Liver (tissue), 3 donors: ENCODE measurements at regions not wholly inside any gene's neighbourhood (a gene's known extent, or its start where the extent isn't known, plus 50 kb on each side); places are given as distances from the start of the nearest gene placed in this dataset.

Experiments used
- CTCF ChIP-seq: fragments of 150-350 bp; IDR thresholded peaks from 2 replicates; pipeline ENCODE4 v1.5.1; 2017; ENCODE audit warnings: improper control_type of control experiment, low read depth, low read length; ENCODE audit not compliant: missing input control
- EGR1 ChIP-seq, 2 donors: IDR thresholded peaks; 2 replicates each; pipeline ENCODE4 v1.6.1; 2016 to 2018; ENCODE audit warnings: antibody characterized with exemption in 2 of 2, low read depth in 2 of 2
- FOXA1 ChIP-seq: IDR thresholded peaks from 2 replicates; pipeline ENCODE4 v1.6.1; 2016; ENCODE audit warnings: antibody characterized with exemption
- GABPA ChIP-seq, 2 donors: IDR thresholded peaks in 1 of 2; conservative IDR thresholded peaks in 1 of 2; 2 replicates each; pipeline ENCODE4 v1.6.1; 2016; ENCODE audit warnings: antibody characterized with exemption in 2 of 2, mild to moderate bottlenecking in 1 of 2, moderate library complexity in 1 of 2
- JUND ChIP-seq, 2 donors: IDR thresholded peaks; 2 replicates each; pipeline ENCODE4 v1.6.1; 2016; ENCODE audit warnings: antibody characterized with exemption in 2 of 2
- MAX ChIP-seq: IDR thresholded peaks from 2 replicates; pipeline ENCODE4 v1.6.1; 2016; ENCODE audit warnings: antibody characterized with exemption
- YY1 ChIP-seq: IDR thresholded peaks from 2 replicates; pipeline ENCODE4 v1.6.1; 2016; ENCODE audit warnings: antibody characterized with exemption, mild to moderate bottlenecking
- TF ChIP-seq, protein P1 (sequence below): IDR thresholded peaks from 2 replicates; pipeline ENCODE4 v1.6.1; 2016; ENCODE audit warnings: antibody characterized with exemption
- donor health status: healthy.
- donor health status: healthy.

GRCh38 chr4:112954286-112954685 lies 95.2 kb upstream of the ANK2 start:
- TF ChIP-seq JUND (IDR thresholded peaks at IDR 0.05) (no peak), GABPA (IDR thresholded peaks at IDR 0.05 in 1 of 2, conservative IDR thresholded peaks at IDR 0.05 in 1 of 2) (no peak), CTCF (no peak), FOXA1 (no peak), MAX (no peak), EGR1 (IDR thresholded peaks at IDR 0.05; ENCODE audit: low read depth in 2 of 2) (no peak), YY1 (no peak)
- TF ChIP-seq, protein P1, sequence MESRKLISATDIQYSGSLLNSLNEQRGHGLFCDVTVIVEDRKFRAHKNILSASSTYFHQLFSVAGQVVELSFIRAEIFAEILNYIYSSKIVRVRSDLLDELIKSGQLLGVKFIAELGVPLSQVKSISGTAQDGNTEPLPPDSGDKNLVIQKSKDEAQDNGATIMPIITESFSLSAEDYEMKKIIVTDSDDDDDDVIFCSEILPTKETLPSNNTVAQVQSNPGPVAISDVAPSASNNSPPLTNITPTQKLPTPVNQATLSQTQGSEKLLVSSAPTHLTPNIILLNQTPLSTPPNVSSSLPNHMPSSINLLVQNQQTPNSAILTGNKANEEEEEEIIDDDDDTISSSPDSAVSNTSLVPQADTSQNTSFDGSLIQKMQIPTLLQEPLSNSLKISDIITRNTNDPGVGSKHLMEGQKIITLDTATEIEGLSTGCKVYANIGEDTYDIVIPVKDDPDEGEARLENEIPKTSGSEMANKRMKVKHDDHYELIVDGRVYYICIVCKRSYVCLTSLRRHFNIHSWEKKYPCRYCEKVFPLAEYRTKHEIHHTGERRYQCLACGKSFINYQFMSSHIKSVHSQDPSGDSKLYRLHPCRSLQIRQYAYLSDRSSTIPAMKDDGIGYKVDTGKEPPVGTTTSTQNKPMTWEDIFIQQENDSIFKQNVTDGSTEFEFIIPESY: no peak
